Retinal pigment epithelial cell (primary cell): ENCODE measurements at regions not wholly inside any gene's neighbourhood (a gene's known extent, or its start where the extent isn't known, plus 50 kb on each side); places are given as distances from the start of the nearest gene placed in this dataset.
"Not testable (repeated sequence)": the region's sequence is repeated elsewhere in the genome, so short reads cannot be mapped to it uniquely, and the experiment has no call there.

ENCODE experiments used
- DNase-seq: peaks from one replicate; pipeline ENCODE4 v3.0.0-alpha.2; 2010; ENCODE audit warnings: low read depth
- H3K4me3 ChIP-seq: 2 replicates; pipeline ENCODE4 v1.5.1; 2011; ENCODE audit warnings: mild to moderate bottlenecking, low read length, control low read depth, moderate library complexity
- TF ChIP-seq, protein P1 (sequence below): conservative IDR thresholded peaks from 2 replicates; pipeline ENCODE4 v1.5.1; 2011; ENCODE audit warnings: low read depth, low read length, control low read depth, inconsistent platforms

GRCh38 chr3:87494264-87494663 lies 217.9 kb upstream of the POU1F1 start:
- TF ChIP-seq, protein P1, sequence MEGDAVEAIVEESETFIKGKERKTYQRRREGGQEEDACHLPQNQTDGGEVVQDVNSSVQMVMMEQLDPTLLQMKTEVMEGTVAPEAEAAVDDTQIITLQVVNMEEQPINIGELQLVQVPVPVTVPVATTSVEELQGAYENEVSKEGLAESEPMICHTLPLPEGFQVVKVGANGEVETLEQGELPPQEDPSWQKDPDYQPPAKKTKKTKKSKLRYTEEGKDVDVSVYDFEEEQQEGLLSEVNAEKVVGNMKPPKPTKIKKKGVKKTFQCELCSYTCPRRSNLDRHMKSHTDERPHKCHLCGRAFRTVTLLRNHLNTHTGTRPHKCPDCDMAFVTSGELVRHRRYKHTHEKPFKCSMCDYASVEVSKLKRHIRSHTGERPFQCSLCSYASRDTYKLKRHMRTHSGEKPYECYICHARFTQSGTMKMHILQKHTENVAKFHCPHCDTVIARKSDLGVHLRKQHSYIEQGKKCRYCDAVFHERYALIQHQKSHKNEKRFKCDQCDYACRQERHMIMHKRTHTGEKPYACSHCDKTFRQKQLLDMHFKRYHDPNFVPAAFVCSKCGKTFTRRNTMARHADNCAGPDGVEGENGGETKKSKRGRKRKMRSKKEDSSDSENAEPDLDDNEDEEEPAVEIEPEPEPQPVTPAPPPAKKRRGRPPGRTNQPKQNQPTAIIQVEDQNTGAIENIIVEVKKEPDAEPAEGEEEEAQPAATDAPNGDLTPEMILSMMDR, result no peak
- DNase-seq, result no peak
- H3K4me3 ChIP-seq, result no peak overlapping the region

DNA sequence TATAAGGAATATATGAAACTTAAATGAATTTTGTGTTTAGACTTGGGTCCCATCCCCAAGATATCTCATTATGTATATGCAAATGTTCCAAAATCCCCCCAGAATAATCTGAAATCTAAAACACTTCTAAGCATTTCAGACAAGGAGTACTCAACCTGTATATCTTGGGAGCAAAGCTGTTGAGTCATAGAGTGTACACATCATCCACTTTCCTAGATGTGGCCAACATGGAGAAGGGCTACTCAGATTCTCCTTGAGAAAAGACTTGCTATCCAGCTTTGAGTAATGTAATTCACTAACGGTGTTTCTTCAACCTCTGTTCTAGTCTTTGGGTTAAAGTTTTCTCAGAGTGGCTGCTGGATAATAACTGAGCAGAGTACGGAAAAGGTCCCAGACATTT lies 215.5 kb upstream of the POU1F1 start:
- TF ChIP-seq, protein P1, result no peak

DNA sequence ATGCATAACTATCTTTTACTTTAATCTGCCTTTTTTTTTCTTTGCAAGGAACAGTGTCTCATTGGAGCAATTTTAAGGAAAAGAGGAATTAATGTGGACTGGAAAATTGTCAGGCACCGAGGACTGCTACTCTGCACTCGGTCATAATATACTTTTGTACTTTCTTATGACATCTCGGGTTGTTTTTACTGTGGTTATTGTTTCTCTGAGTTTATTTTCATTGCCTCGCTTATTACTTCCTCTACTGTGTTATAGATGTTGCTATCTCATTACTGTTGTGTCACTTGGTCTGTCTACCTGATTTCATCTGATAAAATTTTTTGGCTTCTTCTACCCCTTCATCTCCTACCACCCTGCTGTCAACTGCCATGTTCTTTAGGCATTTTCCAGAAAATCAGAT lies 213.5 kb upstream of the POU1F1 start:
- no peak overlapping the region for H3K4me3 ChIP-seq
- TF ChIP-seq, protein P1, result no peak
- no peak for DNase-seq

More for the DNA sequence above, 215.5 kb upstream of the POU1F1 start:
- no peak overlapping the region for H3K4me3 ChIP-seq
- no peak for DNase-seq

GRCh38 chr3:87488765-87489164 lies 212.4 kb upstream of the POU1F1 start:
- H3K4me3 ChIP-seq, result no peak overlapping the region
- TF ChIP-seq, protein P1, result no peak
- DNase-seq, result no peak

GRCh38 chr3:87486635-87487034 lies 210.3 kb upstream of the POU1F1 start:
- not testable (repeated sequence) for H3K4me3 ChIP-seq, DNase-seq

- DNase-seq, result no peak
- no peak overlapping the region for H3K4me3 ChIP-seq
- TF ChIP-seq, protein P1, result no peak
Observed at GRCh38 chr3:87486115-87486514, 209.7 kb upstream of the POU1F1 start.

- TF ChIP-seq, protein P1, result no peak
- DNase-seq, result no peak
- H3K4me3 ChIP-seq, result no peak overlapping the region
Observed at GRCh38 chr3:87478716-87479115, 202.3 kb upstream of the POU1F1 start.

GRCh38 chr3:87473944-87474343 lies 197.6 kb upstream of the POU1F1 start:
- TF ChIP-seq, protein P1, result no peak
- DNase-seq, result no peak

More at GRCh38 chr3:87473944-87474343, 197.6 kb upstream of the POU1F1 start:
- no peak overlapping the region for H3K4me3 ChIP-seq
